ENCODE measurements at regions not wholly inside any gene's neighbourhood (a gene's known extent, or its start where the extent isn't known, plus 50 kb on each side); places are given as distances from the start of the nearest gene placed in this dataset.

DNA sequence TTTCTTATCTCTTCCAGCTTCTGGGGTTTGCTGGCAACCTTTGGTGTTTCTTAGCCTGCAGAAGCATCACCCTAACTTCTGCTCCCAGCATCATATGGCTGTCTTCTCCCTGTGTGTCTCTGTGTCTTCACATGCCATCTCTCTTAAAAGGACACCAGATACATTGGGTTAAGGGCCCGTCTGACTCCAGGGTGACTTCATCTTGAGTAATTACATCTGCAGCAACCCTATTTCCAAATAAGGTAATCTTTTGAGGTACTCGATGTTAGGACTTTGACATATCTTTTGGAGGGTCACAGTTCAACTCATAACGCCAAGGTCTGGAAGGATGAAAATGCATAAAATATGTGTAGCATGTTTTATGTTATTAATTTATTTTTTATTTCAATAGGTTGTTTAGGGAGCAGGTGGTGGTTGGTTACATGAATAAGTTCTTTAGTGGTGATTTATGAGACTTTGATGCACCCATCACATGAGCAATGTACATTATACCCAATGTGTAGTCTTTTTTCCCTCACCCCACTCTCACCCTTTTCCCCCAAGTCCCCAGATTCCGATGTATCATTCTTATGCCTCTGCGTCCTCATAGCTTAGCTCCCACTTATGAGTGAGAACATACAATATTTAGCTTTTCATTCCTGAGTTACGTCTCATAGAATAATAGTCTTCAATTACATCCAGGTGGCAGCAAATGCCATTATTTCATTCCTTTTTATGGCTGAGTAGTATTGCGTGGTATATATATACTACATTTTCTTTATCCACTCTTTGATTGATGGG is 131.1 kb downstream of the TBXT start (continued):
- TF ChIP-seq, protein P1, sequence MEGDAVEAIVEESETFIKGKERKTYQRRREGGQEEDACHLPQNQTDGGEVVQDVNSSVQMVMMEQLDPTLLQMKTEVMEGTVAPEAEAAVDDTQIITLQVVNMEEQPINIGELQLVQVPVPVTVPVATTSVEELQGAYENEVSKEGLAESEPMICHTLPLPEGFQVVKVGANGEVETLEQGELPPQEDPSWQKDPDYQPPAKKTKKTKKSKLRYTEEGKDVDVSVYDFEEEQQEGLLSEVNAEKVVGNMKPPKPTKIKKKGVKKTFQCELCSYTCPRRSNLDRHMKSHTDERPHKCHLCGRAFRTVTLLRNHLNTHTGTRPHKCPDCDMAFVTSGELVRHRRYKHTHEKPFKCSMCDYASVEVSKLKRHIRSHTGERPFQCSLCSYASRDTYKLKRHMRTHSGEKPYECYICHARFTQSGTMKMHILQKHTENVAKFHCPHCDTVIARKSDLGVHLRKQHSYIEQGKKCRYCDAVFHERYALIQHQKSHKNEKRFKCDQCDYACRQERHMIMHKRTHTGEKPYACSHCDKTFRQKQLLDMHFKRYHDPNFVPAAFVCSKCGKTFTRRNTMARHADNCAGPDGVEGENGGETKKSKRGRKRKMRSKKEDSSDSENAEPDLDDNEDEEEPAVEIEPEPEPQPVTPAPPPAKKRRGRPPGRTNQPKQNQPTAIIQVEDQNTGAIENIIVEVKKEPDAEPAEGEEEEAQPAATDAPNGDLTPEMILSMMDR (conservative IDR thresholded peaks at IDR 0.05; ENCODE audit: low read depth, low read length), result no peak
